GM03348 (cell line): ENCODE measurements at regions not wholly inside any gene's neighbourhood (a gene's known extent, or its start where the extent isn't known, plus 50 kb on each side); places are given as distances from the start of the nearest gene placed in this dataset.

Experiments
- DNase-seq: peaks from one replicate; pipeline ENCODE4 v3.0.0; 2012; ENCODE audit warnings: low spot score

DNA sequence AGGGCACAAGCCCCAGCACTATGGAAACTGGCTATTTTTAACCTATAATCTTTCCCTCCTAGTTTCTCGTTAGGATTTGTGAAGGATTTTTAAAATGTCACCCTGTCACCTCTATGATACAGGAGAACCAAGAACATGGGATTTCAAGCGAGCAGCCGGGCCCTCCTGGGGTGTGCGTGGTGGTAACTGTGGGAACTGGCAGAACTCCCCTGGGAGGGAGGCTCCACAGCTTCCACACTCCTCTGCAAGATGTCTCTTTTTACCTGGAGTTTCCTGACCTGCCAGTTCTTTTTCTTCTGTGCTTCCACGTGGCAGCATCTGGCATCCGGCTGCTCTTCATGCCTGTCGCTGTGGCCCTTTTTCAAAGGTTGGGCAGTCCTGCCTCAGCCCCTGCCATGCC lies 386.3 kb upstream of the MYT1L start:
- no peak for DNase-seq

DNA sequence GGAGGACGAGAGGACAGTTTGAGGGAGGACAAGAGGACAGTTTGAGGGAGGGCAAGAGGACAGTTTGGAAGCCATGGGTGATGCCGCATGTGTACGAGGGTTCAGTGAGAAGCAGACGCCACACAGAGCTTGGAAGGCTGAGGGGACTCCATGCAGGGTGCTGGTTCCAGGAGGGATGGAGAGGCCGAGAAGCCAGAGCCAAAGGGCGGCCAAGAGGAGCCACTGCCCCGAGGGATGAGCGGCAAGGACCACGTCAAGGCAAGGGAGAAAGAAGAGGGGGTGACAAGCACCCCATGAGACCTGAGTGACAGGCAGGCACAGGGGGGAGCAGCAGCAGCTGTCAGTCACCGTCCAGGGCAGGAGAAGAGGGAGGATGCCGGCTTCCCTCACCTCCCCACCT lies 385.7 kb upstream of the MYT1L start:
- no peak for DNase-seq

GRCh38 chr2:2715036-2715818 lies 384.2 kb upstream of the MYT1L start:
- no peak for DNase-seq

DNA sequence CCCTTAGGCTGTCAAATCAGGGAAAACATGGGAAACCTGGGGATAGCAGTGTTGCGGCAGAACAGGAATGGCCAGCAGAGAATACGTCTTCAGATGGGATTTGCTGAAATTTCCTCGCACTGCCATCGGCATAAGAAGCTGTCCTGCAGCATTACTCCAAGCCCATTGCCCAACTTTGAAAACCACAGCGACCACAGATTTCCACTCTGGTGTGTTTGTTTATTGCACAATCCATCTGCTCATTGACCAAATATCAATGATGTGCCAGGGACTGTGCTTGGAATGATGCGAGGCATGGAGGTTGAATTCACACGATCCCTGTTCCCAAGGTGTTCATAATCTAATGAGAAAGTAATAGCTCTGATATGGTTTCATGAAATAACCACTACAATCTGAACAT lies 383.3 kb upstream of the MYT1L start:
- DNase-seq = no peak

GRCh38 chr2:2709431-2709770 lies 378.3 kb upstream of the MYT1L start:
- DNase-seq = no peak

DNA sequence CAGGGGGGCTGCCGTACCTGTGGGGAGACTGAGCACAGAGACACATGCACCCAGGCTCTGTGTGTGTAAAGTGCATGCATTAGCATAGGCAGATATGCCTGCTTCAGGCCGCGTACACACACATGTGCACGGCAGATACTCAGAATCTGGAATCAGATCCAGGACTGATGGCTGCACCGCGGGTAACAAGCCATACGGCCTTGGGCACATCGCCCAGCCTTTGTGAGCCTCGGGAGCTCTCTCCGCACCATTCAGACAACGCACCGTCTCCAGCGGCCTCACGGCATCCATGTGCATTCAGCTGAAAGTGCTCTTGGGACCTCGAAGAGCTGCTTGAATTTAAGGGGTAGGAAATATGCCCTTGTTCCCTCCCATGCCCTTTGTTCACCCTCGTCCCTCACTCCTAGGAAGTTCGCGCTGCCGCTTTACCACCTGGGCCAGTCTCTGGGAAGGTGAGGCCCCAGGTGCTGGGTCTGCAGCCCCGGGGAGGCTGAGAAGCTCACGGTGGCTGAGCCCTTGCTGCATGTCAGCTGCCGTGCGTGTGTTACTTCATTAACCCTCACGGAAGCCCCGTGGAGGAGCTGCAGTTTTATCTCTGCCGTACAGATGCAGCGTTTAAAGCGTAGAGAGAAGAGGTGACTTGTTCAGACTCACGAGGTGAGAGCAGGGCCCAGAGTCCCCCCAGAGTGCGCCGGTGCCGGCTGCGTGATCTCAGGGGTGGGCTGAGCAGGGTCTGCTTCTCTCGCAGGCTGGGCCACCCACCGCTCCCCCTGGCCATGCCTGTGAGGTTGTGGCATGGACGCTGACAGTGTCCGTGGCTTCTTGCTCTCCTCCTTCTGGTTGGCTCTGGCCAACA lies 377.7 kb upstream of the MYT1L start:
- DNase-seq = no peak

DNA sequence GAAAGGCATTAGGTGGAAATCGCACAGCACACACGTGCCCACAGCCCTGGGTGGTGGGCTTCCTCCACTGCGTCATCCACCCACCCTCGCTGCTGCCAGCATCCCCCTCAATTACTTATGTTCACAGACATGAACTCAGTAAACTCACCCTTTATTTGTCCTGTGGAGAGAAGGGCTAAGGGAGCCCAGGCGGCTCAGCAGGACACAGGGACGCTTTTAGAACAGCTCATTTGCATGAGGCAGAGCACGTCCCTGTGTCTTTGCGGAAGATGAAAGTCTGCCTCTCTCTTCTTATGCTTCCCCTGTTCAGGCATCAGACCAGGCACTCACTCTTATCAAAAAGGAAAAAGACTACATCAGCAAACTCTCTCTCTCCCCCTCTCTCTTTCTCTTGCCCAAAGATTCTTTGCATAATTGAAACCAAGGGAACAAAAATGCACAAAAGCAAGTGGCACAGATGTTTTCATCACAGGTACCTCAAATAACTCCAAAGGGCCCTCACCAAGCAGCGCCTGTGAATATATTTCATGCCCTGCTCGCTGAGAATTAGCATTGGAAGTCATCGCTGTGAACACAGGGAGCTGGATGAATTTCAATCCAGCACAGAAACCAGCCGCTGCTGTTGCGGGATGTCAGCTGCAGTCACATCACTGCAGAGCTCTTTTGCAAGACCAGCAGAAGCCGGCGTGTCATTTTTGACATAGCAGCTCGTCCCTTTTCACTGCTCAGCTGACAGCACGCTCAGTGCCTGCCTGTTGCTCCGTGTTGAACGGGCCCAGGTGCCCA lies 376.3 kb upstream of the MYT1L start:
- DNase-seq = no peak

- DNase-seq = no peak
Measured at GRCh38 chr2:2706306-2706705, 375.2 kb upstream of the MYT1L start.

DNA sequence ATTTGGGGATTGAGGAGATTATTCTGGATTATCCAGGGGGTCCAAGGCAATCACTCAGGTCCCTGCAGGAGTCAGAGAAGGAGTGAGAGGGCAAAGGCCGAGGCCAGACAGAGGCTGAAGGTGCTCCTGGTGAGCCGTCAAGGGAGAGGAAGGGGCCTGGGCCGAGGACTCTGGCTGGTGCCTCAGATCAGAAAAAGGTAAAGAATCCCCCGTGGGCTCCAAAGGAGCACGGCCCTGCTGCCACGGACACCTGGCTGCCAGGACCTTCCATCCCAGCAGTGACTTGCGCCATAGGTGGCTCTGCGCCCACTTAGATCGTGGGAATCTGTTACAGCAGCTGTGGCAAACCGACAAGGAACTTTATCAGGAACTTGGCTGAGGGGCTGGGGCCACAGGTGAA lies 374.8 kb upstream of the MYT1L start:
- no peak for DNase-seq

- DNase-seq = no peak
Measured at GRCh38 chr2:2704428-2705090, 373.5 kb upstream of the MYT1L start.

- no peak for DNase-seq
Measured at GRCh38 chr2:2703762-2704427, 372.8 kb upstream of the MYT1L start.

DNA sequence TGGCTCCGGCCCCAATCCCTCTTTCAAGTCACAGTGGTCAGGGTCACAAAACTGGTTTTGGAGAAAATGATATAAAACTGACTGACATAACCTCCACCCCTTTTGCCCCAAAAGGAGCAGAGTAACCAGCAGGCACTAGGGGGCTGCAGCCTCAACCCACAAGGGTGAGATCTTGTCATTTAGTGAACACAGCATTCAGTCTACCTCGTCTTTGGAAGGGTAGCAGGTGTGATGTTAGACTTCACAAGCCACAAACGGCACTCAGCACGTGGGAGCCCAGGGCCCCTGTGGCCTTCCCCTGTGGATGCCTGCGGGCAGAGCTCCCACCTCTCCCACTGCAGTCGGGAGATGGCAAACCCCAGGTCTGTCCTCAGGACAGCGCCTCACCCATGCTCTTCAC lies 372.1 kb upstream of the MYT1L start:
- DNase-seq = no peak

DNA sequence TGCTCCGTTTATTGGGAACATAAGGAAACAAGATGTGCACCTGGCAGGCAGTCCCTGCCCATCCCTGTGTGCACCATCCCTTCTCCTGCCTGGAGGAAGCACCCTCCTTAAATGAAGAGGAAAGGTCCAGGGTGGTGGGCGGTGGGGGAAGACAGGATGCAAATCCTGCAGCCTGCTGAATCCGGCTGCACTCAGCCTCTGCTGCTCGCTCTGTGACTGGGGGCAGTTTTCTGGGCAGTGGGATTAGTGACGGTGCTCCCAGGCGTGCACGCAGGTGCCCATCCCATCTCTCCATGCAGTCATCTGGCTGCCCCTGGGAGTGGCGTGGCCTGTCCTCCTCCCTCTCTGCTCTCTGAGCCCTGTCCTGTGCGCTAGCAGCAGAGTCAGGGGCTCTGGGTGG lies 371.3 kb upstream of the MYT1L start:
- no peak for DNase-seq

DNA sequence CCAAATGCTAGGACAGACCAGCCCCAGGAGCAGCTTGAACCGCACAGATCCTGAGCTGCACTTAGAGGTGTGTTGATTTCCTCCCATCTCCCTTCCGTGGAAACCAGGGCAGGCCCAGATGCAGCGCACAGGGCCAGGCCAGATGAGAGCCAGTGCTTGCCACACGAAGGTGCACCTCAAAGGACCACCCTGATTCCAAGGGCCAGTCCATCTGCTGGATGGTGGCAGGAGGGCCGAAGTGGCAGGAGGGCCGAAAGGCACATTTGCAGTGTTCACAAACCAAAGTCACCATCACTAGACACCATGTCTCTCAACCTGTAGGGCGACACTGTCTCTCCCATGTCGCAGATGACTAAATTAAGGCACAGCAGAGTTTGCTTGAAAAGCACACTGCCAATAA lies 370.7 kb upstream of the MYT1L start:
- DNase-seq = no peak

- no peak for DNase-seq
Measured at GRCh38 chr2:2701176-2701781, 370.2 kb upstream of the MYT1L start.

DNA sequence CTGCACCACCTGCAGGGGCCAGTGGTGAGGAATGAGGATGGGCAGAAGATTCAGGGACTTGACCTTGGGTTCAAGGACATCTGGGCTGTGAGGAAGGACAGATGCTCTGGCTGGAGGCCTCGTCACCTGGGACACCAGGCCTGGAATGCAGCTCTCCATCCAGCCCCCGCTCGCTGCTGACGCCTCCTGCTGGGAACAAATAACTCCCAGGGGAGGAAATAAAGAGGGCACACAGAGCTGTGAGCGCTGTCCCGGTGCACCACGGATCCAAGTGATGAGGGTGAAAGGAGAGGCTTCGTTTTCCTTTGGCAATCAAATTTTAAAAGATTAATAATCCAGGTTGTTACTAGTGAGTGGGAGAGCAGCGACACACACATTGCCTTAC lies 368.0 kb upstream of the MYT1L start:
- DNase-seq = no peak

DNA sequence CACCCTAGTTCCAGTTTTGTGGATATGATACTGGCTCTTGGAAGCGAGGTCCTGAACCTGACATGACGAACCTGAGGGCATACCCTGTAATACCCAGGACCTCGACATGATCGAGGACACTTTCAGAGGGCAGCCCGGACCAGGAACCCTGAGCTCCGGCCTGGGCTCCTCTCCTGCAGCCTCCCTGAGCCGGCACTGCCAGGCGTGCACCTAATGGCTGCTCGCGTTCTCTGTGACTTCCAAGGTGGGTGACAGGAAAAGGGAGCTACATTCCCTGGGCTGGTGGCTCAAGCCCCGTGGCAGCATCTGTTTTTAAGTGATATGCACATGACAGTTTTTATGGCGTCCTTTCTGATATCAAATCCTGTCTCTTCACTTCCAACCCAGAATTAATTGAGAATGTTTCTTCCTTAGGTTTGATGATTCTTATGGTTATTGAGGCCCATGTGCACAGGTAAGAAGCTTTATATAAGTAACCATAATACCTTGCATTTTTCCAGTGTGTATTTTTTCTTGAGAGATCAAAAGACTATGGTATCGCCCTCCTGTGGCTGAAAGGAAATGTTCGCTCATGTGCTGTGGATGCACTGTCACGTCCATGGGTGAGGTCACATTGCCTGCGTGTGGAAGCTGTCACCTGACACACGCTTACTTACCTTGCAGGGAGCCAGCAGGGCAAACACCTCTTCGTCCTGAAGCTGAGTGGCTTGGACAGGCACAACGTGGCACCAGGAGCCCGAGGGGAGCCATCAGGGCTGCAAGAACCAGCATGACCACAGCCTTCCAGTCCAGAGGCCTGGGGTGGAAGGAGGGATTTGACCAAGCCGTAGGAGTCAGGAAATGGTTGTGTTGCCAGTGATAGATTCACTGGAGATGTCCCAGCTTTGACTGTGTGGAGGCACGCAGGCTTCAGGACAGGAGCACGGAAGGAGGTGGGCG lies 367.4 kb upstream of the MYT1L start:
- DNase-seq = no peak

DNA sequence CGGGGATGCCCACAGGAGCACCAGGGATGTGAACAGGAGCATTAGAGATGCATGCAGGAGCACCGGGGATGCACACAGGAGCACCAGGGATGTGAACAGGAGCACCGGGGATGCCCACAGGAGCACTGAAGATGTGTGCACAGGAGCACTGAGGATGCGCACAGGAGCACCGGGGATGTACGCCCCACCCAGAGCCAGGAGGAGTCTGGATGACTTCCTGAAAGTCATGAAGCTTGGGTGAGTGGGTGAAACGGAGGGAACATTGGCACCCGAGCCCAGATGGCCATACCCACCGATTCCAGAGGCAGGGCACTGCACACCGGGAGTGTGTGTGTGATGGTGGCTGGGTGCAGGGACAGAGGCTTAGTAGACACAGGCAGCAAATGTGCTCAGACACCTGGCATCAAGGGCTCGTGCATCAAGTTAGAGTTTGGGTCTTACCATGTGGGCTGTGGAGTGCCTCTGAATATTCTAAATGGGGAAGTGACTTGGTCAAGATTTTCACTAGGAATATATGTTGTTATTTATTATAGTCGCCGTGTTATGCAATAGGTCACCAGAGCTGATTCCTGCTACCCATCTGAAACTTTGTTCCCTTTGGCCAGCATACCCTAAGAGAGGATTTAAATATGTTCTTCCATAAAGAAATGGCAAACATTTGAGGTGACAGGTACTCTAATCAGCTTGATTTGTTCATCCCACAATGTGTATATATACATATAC lies 365.8 kb upstream of the MYT1L start:
- DNase-seq = no peak

DNA sequence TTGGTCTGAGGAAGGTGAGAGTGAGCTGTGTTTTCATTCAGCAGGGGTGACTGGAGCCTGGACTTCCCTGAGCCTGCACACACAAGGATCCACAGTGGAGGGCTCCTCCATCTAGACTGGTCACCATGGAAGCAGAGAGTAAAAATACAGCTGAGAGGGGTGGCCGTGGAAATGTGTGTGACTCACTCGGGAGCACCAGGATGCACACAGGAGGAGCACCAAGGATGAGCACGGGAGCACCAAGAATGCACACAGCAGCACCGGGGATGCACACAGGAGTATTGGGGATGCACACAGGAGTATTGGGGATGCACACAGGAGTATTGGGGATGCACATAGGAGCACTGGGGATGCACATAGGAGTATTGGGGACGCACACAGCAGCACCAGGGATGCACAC lies 365.2 kb upstream of the MYT1L start:
- DNase-seq = no peak

GRCh38 chr2:2694746-2695145 lies 363.7 kb upstream of the MYT1L start:
- no peak for DNase-seq
